HG03064 (cell line): ENCODE measurements at regions not wholly inside any gene's neighbourhood (a gene's known extent, or its start where the extent isn't known, plus 50 kb on each side); places are given as distances from the start of the nearest gene placed in this dataset.

ENCODE experiments used
- ATAC-seq: cut with Tn5 transposase; IDR thresholded peaks from one replicate; pipeline ENCODE4 v1.9.1; 2021; ENCODE audit warnings: low read depth; ENCODE audit not compliant: unreplicated experiment

- ATAC-seq, result no peak
Measured at GRCh38 chr17:15048933-15049794, 216.0 kb downstream of the PMP22 start.

- ATAC-seq, result no peak
Measured at GRCh38 chr17:15048381-15048780, 216.7 kb downstream of the PMP22 start.

- ATAC-seq, result no peak
Measured at GRCh38 chr17:15042311-15042710, 222.8 kb downstream of the PMP22 start.

- ATAC-seq, result no peak
Measured at GRCh38 chr17:15039366-15039765, 225.8 kb downstream of the PMP22 start.

GRCh38 chr17:15038656-15039055, 226.5 kb downstream of the PMP22 start:
- ATAC-seq, result no peak

- ATAC-seq, result no peak
Measured at GRCh38 chr17:15036238-15036637, 228.9 kb downstream of the PMP22 start.

- ATAC-seq, result no peak
Measured at GRCh38 chr17:15031975-15032374, 233.2 kb downstream of the PMP22 start.

GRCh38 chr17:15029469-15029868, 235.7 kb downstream of the PMP22 start:
- ATAC-seq, result no peak

- no peak for ATAC-seq
Measured at GRCh38 chr17:15027853-15028252, 237.3 kb downstream of the PMP22 start.

GRCh38 chr17:15026088-15026487, 239.0 kb downstream of the PMP22 start:
- no peak for ATAC-seq

- no peak for ATAC-seq
Measured at GRCh38 chr17:15023589-15024336, 241.4 kb downstream of the PMP22 start.

GRCh38 chr17:15019158-15019557, 246.0 kb downstream of the PMP22 start:
- no peak for ATAC-seq

- ATAC-seq, result no peak
Measured at GRCh38 chr17:15012351-15012980, 252.7 kb downstream of the PMP22 start.

GRCh38 chr17:15009087-15009486, 256.0 kb downstream of the PMP22 start:
- no peak for ATAC-seq

GRCh38 chr17:15007147-15007553, 258.0 kb downstream of the PMP22 start:
- no peak for ATAC-seq

GRCh38 chr17:15006421-15007128, 258.6 kb downstream of the PMP22 start:
- ATAC-seq, result no peak

- no peak for ATAC-seq
Measured at GRCh38 chr17:15000661-15001060, 264.5 kb downstream of the PMP22 start.

- no peak for ATAC-seq
Measured at GRCh38 chr17:14997290-14997689, 267.8 kb downstream of the PMP22 start.

GRCh38 chr17:14986127-14986526, 279.0 kb downstream of the PMP22 start:
- no peak for ATAC-seq

GRCh38 chr17:14972844-14973243, 292.3 kb downstream of the PMP22 start:
- no peak for ATAC-seq

- ATAC-seq, result no peak
Measured at GRCh38 chr17:14971054-14971453, 294.1 kb downstream of the PMP22 start.
